GM18520 (cell line): ENCODE measurements at regions not wholly inside any gene's neighbourhood (a gene's known extent, or its start where the extent isn't known, plus 50 kb on each side); places are given as distances from the start of the nearest gene placed in this dataset.
"Not testable (repeated sequence)": the region's sequence is repeated elsewhere in the genome, so short reads cannot be mapped to it uniquely, and the experiment has no call there.

Experiments used
- ATAC-seq: cut with Tn5 transposase; IDR thresholded peaks from one replicate; pipeline ENCODE4 v1.9.1; 2021; ENCODE audit not compliant: unreplicated experiment

GRCh38 chr20:48531505-48531904 is 296.3 kb downstream of the PREX1 start:
- ATAC-seq, result no peak

- no peak for ATAC-seq
These were observed 296.8 kb downstream of the PREX1 start for GRCh38 chr20:48530957-48531356.

- ATAC-seq, result no peak
These were observed 299.5 kb downstream of the PREX1 start for GRCh38 chr20:48528346-48528745.

GRCh38 chr20:48527771-48528170 is 300.0 kb downstream of the PREX1 start:
- ATAC-seq, result no peak

GRCh38 chr20:48526936-48527335 is 300.9 kb downstream of the PREX1 start:
- no peak for ATAC-seq

- no peak for ATAC-seq
These were observed 302.4 kb downstream of the PREX1 start for GRCh38 chr20:48525400-48525799.

- no peak for ATAC-seq
These were observed 303.2 kb downstream of the PREX1 start for GRCh38 chr20:48524582-48524981.

- no peak for ATAC-seq
These were observed 304.4 kb downstream of the PREX1 start for GRCh38 chr20:48523191-48523995.

- ATAC-seq, result no peak
These were observed 306.7 kb downstream of the PREX1 start for GRCh38 chr20:48521121-48521520.

GRCh38 chr20:48516196-48516595 is 311.6 kb downstream of the PREX1 start:
- not testable (repeated sequence) for ATAC-seq

GRCh38 chr20:48514577-48514976 is 313.2 kb downstream of the PREX1 start:
- not testable (repeated sequence) for ATAC-seq

GRCh38 chr20:48512539-48512938 is 315.3 kb downstream of the PREX1 start:
- not testable (repeated sequence) for ATAC-seq

GRCh38 chr20:48505066-48505465 is 322.7 kb downstream of the PREX1 start:
- not testable (repeated sequence) for ATAC-seq

GRCh38 chr20:48503166-48503815 is 324.5 kb downstream of the PREX1 start:
- ATAC-seq, result no peak

- ATAC-seq, result no peak
These were observed 325.0 kb downstream of the PREX1 start for GRCh38 chr20:48502758-48503157.

- no peak for ATAC-seq
These were observed 325.8 kb downstream of the PREX1 start for GRCh38 chr20:48502016-48502415.

GRCh38 chr20:48500900-48501299 is 326.9 kb downstream of the PREX1 start:
- ATAC-seq, result not testable (repeated sequence)

- not testable (repeated sequence) for ATAC-seq
These were observed 328.9 kb downstream of the PREX1 start for GRCh38 chr20:48498939-48499338.

- not testable (repeated sequence) for ATAC-seq
These were observed 329.7 kb downstream of the PREX1 start for GRCh38 chr20:48498125-48498524.

- no peak for ATAC-seq
These were observed 333.8 kb downstream of the PREX1 start for GRCh38 chr20:48493966-48494365.

- not testable (repeated sequence) for ATAC-seq
These were observed 334.5 kb downstream of the PREX1 start for GRCh38 chr20:48493331-48493730.

- no peak for ATAC-seq
These were observed 335.1 kb downstream of the PREX1 start for GRCh38 chr20:48492715-48493070.
